Panc1 (cell line): ENCODE measurements at regions not wholly inside any gene's neighbourhood (a gene's known extent, or its start where the extent isn't known, plus 50 kb on each side); places are given as distances from the start of the nearest gene placed in this dataset.

Experiments used
- POLR2AphosphoS5 ChIP-seq: IDR thresholded peaks from 2 replicates; pipeline ENCODE4 v1.6.1; 2012; ENCODE audit warnings: mild to moderate bottlenecking, low read depth, low read length, moderate library complexity
- TF ChIP-seq, protein P1 (sequence below): fragments of 450-650 bp; IDR thresholded peaks from 2 replicates; pipeline ENCODE4 v1.5.1; 2017; ENCODE audit warnings: mild to moderate bottlenecking

DNA sequence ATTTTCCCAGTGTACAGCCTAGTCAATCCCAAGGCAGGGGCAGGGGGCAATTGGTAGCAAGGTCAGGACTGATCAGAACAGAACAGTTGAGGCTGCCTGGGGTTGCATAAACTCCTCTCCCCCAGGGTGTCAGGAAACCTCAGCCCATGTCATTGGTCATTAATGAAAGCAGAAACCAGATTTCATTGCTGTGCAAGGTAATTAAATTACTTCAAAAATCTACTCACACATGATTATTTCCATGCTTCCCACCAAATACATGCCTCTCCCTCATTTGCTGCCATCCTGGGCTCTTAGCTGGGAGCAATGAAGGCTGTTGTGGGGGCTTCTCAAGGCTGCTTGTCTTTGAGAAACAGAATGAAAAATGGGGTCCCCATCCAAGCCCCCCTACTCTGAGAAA, 124.2 kb downstream of the PHETA1 start:
- TF ChIP-seq, protein P1, sequence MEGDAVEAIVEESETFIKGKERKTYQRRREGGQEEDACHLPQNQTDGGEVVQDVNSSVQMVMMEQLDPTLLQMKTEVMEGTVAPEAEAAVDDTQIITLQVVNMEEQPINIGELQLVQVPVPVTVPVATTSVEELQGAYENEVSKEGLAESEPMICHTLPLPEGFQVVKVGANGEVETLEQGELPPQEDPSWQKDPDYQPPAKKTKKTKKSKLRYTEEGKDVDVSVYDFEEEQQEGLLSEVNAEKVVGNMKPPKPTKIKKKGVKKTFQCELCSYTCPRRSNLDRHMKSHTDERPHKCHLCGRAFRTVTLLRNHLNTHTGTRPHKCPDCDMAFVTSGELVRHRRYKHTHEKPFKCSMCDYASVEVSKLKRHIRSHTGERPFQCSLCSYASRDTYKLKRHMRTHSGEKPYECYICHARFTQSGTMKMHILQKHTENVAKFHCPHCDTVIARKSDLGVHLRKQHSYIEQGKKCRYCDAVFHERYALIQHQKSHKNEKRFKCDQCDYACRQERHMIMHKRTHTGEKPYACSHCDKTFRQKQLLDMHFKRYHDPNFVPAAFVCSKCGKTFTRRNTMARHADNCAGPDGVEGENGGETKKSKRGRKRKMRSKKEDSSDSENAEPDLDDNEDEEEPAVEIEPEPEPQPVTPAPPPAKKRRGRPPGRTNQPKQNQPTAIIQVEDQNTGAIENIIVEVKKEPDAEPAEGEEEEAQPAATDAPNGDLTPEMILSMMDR: no peak
- TF ChIP-seq POLR2AphosphoS5: no peak
